Tibial artery (tissue), 4 donors: ENCODE measurements at regions not wholly inside any gene's neighbourhood (a gene's known extent, or its start where the extent isn't known, plus 50 kb on each side); places are given as distances from the start of the nearest gene placed in this dataset.

Experiments
- DNase-seq, 2 donors: peaks; one replicate each; pipeline ENCODE4 v3.0.0-alpha.2; 2019
- H3K27ac ChIP-seq, 2 donors: fragments of 200-600 bp; sonication (generic) in 1 of 2; 1 replicate in 1 of 2; 2 replicates in 1 of 2; pipeline ENCODE4 v1.5.1; 2018 to 2019; ENCODE audit warnings: mild to moderate bottlenecking in 1 of 2
- H3K27me3 ChIP-seq, 2 donors: fragments of 200-600 bp; sonication (generic) in 1 of 2; one replicate each; pipeline versions ENCODE4 v1.5.1 to v1.6.0; 2016 to 2019
- H3K36me3 ChIP-seq, 3 donors: fragments of 200-600 bp; sonication (generic) in 2 of 3; one replicate each; pipeline ENCODE4 v1.5.1; 2016 to 2019; ENCODE audit warnings: mild to moderate bottlenecking in 2 of 3
- H3K4me1 ChIP-seq, 4 donors: fragments of 200-600 bp; sonication (generic) in 2 of 4; 1 replicate in 3 of 4; 2 replicates in 1 of 4; pipeline ENCODE4 v1.5.1; 2016 to 2019
- H3K4me3 ChIP-seq, 2 donors: fragments of 200-600 bp; sonication (generic) in 1 of 2; 1 replicate in 1 of 2; 2 replicates in 1 of 2; pipeline ENCODE4 v1.5.1; 2018 to 2019; ENCODE audit warnings: mild to moderate bottlenecking in 2 of 2
- H3K9me3 ChIP-seq, 3 donors: fragments of 200-600 bp; sonication (generic) in 1 of 3; one replicate each; pipeline ENCODE4 v1.5.1; 2016 to 2019
- CTCF ChIP-seq, 2 experiments: fragments of 200-600 bp in 1 of 2; fragments of 450-650 bp in 1 of 2; IDR thresholded peaks; one replicate each; pipeline ENCODE4 v1.5.1; 2017 to 2019; ENCODE audit warnings: antibody characterized with exemption in 2 of 2, mild to moderate bottlenecking in 1 of 2, moderate library complexity in 1 of 2
- intact Hi-C: fragments of 100-400 bp; cut with DNase I; formaldehyde crosslinking; loops from one replicate; pipeline ENCODE4 v1.15.0; 2023; ENCODE audit warnings: low total_unique reads

GRCh38 chr5:118199801-118200200, 788.5 kb downstream of the DTWD2 start:
- Histone ChIP-seq H3K27ac (no peak overlapping the region), H3K36me3 (no peaks in the 10 kb centered on the region), H3K4me1 (no peaks in the 10 kb centered on the region), H3K9me3 (no peaks in the 10 kb centered on the region), H3K4me3 (no peak overlapping the region), H3K27me3 (no peaks in the 10 kb centered on the region)
- no peak for DNase-seq
- intact Hi-C loops = no loop called here
- TF ChIP-seq CTCF (IDR thresholded peaks at IDR 0.05) = no peak

GRCh38 chr5:118196229-118196628, 792.1 kb downstream of the DTWD2 start:
- intact Hi-C loops = no loop called here
- Histone ChIP-seq H3K36me3 (no peaks in the 10 kb centered on the region), H3K27me3 (no peaks in the 10 kb centered on the region), H3K9me3 (no peaks in the 10 kb centered on the region), H3K4me3 (no peak overlapping the region), H3K27ac (no peak overlapping the region), H3K4me1 (no peaks in the 10 kb centered on the region)
- DNase-seq = no peak
- no peak for TF ChIP-seq CTCF (IDR thresholded peaks at IDR 0.05)

GRCh38 chr5:118195211-118195610, 793.1 kb downstream of the DTWD2 start:
- DNase-seq = no peak
- no peak for TF ChIP-seq CTCF (IDR thresholded peaks at IDR 0.05)
- no peaks in the 10 kb centered on the region for H3K9me3 ChIP-seq
- H3K27ac ChIP-seq = no peak overlapping the region
- H3K27me3 ChIP-seq = no peaks in the 10 kb centered on the region
- no peak overlapping the region for H3K4me3 ChIP-seq
- H3K4me1 ChIP-seq = no peaks in the 10 kb centered on the region
- H3K36me3 ChIP-seq = no peaks in the 10 kb centered on the region
- intact Hi-C loops = no loop called here

- H3K4me3 ChIP-seq = no peak overlapping the region
- H3K27me3 ChIP-seq = no peaks in the 10 kb centered on the region
- no peaks in the 10 kb centered on the region for H3K4me1 ChIP-seq
- no peak for TF ChIP-seq CTCF (IDR thresholded peaks at IDR 0.05)
- H3K9me3 ChIP-seq = no peaks in the 10 kb centered on the region
- intact Hi-C loops = no loop called here
- DNase-seq = no peak
- no peaks in the 10 kb centered on the region for H3K36me3 ChIP-seq
- H3K27ac ChIP-seq = no peak overlapping the region
Observed at GRCh38 chr5:118193194-118193905, 795.0 kb downstream of the DTWD2 start.

- H3K27me3 ChIP-seq = no peaks in the 10 kb centered on the region
- no peak for TF ChIP-seq CTCF (IDR thresholded peaks at IDR 0.05)
- no peak for DNase-seq
- no peaks in the 10 kb centered on the region for H3K4me1 ChIP-seq
- no peak overlapping the region for H3K27ac ChIP-seq
- H3K36me3 ChIP-seq = no peaks in the 10 kb centered on the region
- intact Hi-C loops = no loop called here
- H3K9me3 ChIP-seq = no peaks in the 10 kb centered on the region
- no peak overlapping the region for H3K4me3 ChIP-seq
Observed at GRCh38 chr5:118185018-118185417, 803.3 kb downstream of the DTWD2 start.

GRCh38 chr5:118176146-118176545, 812.2 kb downstream of the DTWD2 start:
- DNase-seq = no peak
- H3K4me1 ChIP-seq = no peaks in the 10 kb centered on the region
- no peaks in the 10 kb centered on the region for H3K27me3 ChIP-seq
- no peak overlapping the region for H3K27ac ChIP-seq
- intact Hi-C loops = no loop called here
- no peaks in the 10 kb centered on the region for H3K36me3 ChIP-seq
- no peak overlapping the region for H3K4me3 ChIP-seq
- H3K9me3 ChIP-seq = no peaks in the 10 kb centered on the region
- no peak for TF ChIP-seq CTCF (IDR thresholded peaks at IDR 0.05)
